ENCODE measurements at regions not wholly inside any gene's neighbourhood (a gene's known extent, or its start where the extent isn't known, plus 50 kb on each side); places are given as distances from the start of the nearest gene placed in this dataset.

DNA sequence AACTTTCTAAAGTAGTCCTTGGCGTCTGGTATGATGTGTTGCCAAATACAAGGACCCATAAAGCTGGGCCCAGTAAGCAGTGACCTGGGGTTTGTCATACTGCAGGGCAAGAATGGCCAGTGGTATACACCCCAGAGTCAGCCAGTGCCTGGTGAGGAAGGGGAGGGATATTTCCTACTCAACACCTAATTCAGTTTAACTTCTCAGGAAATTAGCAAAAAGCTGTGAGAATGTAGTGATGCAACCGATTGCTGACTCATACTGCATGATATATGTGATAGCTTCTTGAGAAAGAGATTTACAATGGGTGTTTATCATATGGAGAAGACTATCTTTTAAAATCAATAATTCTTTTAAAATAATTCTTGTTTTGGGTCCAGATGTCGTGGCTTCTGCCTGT, 889.3 kb upstream of the CELF2 start:
- TF ChIP-seq, protein P1, sequence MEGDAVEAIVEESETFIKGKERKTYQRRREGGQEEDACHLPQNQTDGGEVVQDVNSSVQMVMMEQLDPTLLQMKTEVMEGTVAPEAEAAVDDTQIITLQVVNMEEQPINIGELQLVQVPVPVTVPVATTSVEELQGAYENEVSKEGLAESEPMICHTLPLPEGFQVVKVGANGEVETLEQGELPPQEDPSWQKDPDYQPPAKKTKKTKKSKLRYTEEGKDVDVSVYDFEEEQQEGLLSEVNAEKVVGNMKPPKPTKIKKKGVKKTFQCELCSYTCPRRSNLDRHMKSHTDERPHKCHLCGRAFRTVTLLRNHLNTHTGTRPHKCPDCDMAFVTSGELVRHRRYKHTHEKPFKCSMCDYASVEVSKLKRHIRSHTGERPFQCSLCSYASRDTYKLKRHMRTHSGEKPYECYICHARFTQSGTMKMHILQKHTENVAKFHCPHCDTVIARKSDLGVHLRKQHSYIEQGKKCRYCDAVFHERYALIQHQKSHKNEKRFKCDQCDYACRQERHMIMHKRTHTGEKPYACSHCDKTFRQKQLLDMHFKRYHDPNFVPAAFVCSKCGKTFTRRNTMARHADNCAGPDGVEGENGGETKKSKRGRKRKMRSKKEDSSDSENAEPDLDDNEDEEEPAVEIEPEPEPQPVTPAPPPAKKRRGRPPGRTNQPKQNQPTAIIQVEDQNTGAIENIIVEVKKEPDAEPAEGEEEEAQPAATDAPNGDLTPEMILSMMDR (IDR thresholded peaks at IDR 0.05): no peak
- TF ChIP-seq POLR2A (IDR thresholded peaks at IDR 0.05): no peak

Data from thyroid gland (tissue), 4 donors.